ENCODE measurements at regions not wholly inside any gene's neighbourhood (a gene's known extent, or its start where the extent isn't known, plus 50 kb on each side); places are given as distances from the start of the nearest gene placed in this dataset.
"Not testable (repeated sequence)": the region's sequence is repeated elsewhere in the genome, so short reads cannot be mapped to it uniquely, and the experiment has no call there.

DNA sequence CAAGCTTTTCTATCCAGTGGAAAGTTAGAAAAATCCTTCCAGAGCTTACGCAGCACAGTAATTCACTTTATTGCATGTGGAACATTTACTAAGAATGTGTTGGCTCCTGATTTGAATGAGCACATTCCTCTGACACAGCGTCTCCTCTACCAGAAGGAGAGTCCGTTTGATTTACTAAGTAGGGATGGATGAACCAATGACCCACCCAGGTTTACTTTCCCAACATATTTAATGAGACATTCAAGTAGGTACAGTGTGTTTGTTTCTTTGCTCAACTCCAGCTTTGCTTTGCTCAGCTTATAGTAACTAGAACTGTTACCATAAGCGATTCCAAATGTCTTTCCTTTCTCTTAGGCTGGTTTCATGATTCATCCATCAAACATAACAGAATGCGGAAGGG lies 161.7 kb downstream of the SMARCA1 start:
- TF ChIP-seq CTCF (IDR thresholded peaks at IDR 0.05; ENCODE audit: control insufficient read depth, insufficient read depth, low read depth, low read length, missing control alignments) = no peak
- H3K4me3 ChIP-seq (ENCODE audit: control insufficient read depth, low read depth, low read length) = no peak overlapping the region
- no peak for DNase-seq (ENCODE audit: low read depth)

- TF ChIP-seq CTCF (IDR thresholded peaks at IDR 0.05; ENCODE audit: control insufficient read depth, insufficient read depth, low read depth, low read length, missing control alignments) = peak; percentile 56
- H3K4me3 ChIP-seq (ENCODE audit: control insufficient read depth, low read depth, low read length) = no peak overlapping the region
- DNase-seq (ENCODE audit: low read depth) = no peak
Observed at GRCh38 chrX:129360175-129360574, 163.1 kb downstream of the SMARCA1 start.

DNA sequence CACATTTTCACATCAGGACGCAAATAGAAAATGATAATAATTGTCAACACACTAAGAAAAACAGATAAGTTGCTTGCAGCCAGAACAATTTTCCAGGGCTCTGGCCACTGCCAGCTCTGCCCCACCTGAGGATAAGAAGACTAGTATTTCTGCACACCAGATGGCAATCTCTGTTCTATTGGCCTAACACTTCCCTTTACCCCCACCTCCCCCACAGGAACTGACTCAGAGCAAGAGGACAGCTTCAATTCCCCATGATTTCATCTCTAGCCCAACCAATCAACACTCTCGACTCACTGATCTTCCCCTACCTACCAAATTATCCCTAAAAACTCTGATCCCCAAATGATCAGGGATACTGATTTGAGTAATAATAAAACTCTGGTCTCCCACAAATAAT lies 164.0 kb downstream of the SMARCA1 start:
- TF ChIP-seq CTCF (IDR thresholded peaks at IDR 0.05; ENCODE audit: control insufficient read depth, insufficient read depth, low read depth, low read length, missing control alignments) = no peak
- no peak overlapping the region for H3K4me3 ChIP-seq (ENCODE audit: control insufficient read depth, low read depth, low read length)
- no peak for DNase-seq (ENCODE audit: low read depth)

DNA sequence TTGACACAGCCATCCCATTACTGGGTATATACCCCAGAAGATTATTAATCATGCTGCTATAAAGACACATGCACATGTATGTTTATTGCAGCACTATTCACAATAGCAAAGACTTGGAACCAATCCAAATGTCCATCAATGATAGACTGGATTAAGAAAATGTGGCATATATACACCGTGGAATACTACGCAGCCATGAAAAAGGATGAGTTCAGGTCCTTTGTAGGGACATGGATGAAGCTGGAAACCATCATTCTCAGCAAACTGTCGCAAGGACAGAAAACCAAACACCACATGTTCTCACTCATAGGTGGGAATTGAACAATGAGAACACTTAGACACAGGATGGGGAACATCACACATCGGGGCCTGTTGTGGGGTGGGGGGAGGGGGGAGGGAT lies 165.9 kb downstream of the SMARCA1 start:
- H3K4me3 ChIP-seq (ENCODE audit: control insufficient read depth, low read depth, low read length); DNase-seq (ENCODE audit: low read depth): not testable (repeated sequence)

DNA sequence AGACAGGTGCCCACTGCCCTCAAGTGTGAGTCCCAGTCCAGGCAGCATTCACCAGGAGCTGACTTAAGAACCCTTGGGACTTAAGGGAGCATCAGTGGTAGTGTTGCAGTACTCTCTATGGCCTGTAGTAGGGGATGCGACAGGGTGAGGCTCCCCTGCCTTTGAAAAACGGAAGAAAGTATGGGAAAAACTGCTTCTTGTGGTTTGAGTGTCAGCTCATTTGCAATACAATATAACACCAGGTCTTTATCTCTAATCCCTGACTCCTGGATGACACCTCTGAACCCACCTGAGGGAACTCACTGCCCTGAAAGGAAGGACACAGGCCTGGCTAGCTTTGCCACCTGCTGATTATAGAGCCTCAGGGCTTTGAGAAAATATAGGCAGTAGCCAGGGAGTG lies 176.0 kb downstream of the SMARCA1 start:
- DNase-seq (ENCODE audit: low read depth) = no peak
- no peak for TF ChIP-seq CTCF (IDR thresholded peaks at IDR 0.05; ENCODE audit: control insufficient read depth, insufficient read depth, low read depth, low read length, missing control alignments)
- H3K4me3 ChIP-seq (ENCODE audit: control insufficient read depth, low read depth, low read length) = no peak overlapping the region

- no peak for TF ChIP-seq CTCF (IDR thresholded peaks at IDR 0.05; ENCODE audit: control insufficient read depth, insufficient read depth, low read depth, low read length, missing control alignments)
- H3K4me3 ChIP-seq (ENCODE audit: control insufficient read depth, low read depth, low read length) = no peak overlapping the region
- no peak for DNase-seq (ENCODE audit: low read depth)
Observed at GRCh38 chrX:129346574-129346973, 176.7 kb downstream of the SMARCA1 start.

- H3K4me3 ChIP-seq (ENCODE audit: control insufficient read depth, low read depth, low read length); DNase-seq (ENCODE audit: low read depth): not testable (repeated sequence)
Observed at GRCh38 chrX:129337264-129337663, 186.0 kb downstream of the SMARCA1 start.

GRCh38 chrX:129323115-129323514 lies 200.2 kb downstream of the SMARCA1 start:
- no peak for TF ChIP-seq CTCF (IDR thresholded peaks at IDR 0.05; ENCODE audit: control insufficient read depth, insufficient read depth, low read depth, low read length, missing control alignments)
- no peak overlapping the region for H3K4me3 ChIP-seq (ENCODE audit: control insufficient read depth, low read depth, low read length)
- DNase-seq (ENCODE audit: low read depth) = no peak

Measured in AG09309 (cell line).